GM12878 (cell line): ENCODE measurements at regions not wholly inside any gene's neighbourhood (a gene's known extent, or its start where the extent isn't known, plus 50 kb on each side); places are given as distances from the start of the nearest gene placed in this dataset.
A peak's percentile ranks its signal among the peaks of the same experiment; 100 is the strongest.
"Not testable (repeated sequence)": the region's sequence is repeated elsewhere in the genome, so short reads cannot be mapped to it uniquely, and the experiment has no call there.

Source experiments
- ATAC-seq: fragments of 200-7000 bp; cut with Tn5 transposase; 3 replicates; pipeline ENCODE4 v1.9.1; 2020; ENCODE audit warnings: mild to moderate bottlenecking, moderate library complexity
- BruUV-seq: library from RNA; stranded (reverse); fragments of 400-500 nt; replicated peaks from 2 replicates; lab custom pipeline; 2021; lab: Mats Ljungman, UMichigan
- CTCF ChIA-PET: fragments of 300-600 bp; sonication (Branson Sonifier 250); formaldehyde crosslinking; extraction: SDS; loops from one replicate; lab custom pipeline; 2021; ENCODE audit warnings: inconsistent platforms; lab: Yijun Ruan, JAX
- POLR2A ChIA-PET: fragments of 350-600 bp; formaldehyde crosslinking; extraction: SDS; loops from one replicate; lab custom pipeline; 2021; ENCODE audit warnings: inconsistent platforms; lab: Charles Lee
- RAD21 ChIA-PET: fragments of 300-600 bp; sonication (Branson Sonifier 250); formaldehyde crosslinking; loops from one replicate; lab custom pipeline; 2023; ENCODE audit warnings: antibody characterized with exemption; ENCODE audit not compliant: unreplicated experiment; lab: Charles Lee
- SMC1A ChIA-PET: fragments of 300-600 bp; sonication (Branson Sonifier 250); formaldehyde crosslinking; loops from one replicate; lab custom pipeline; 2023; ENCODE audit not compliant: unreplicated experiment, uncharacterized antibody; lab: Charles Lee
- DNase-seq: peaks from one replicate; pipeline ENCODE4 v3.0.0-alpha.2; 2011; ENCODE audit warnings: low read depth, low spot score
- FAIRE-seq: peaks from 3 replicates; lab custom pipeline; 2011; peaks lifted over from hg19 to GRCh38; lab: Jason Lieb, UNC
- H2AFZ ChIP-seq: 2 replicates; pipeline ENCODE4 v1.6.0; 2011; ENCODE audit warnings: low read depth, low read length, control low read depth; ENCODE audit not compliant: control insufficient read depth
- H3K27ac ChIP-seq: 2 replicates; pipeline ENCODE4 v1.5.1; 2011; ENCODE audit warnings: control low read depth; ENCODE audit not compliant: control insufficient read depth, insufficient read depth
- H3K27me3 ChIP-seq, 2 experiments: replicated peaks in 1 of 2; 2 replicates each; pipeline versions ENCODE4 v1.6.0 to v1.6.1; 2011; ENCODE audit warnings: low read length in 1 of 2; ENCODE audit not compliant: control insufficient read depth in 2 of 2, insufficient read depth in 2 of 2
- H3K36me3 ChIP-seq, 2 experiments: 2 replicates each; pipeline ENCODE4 v1.5.1; 2011; ENCODE audit warnings: low read length in 1 of 2; ENCODE audit not compliant: control insufficient read depth in 2 of 2, insufficient read depth in 2 of 2
- H3K4me1 ChIP-seq: 2 replicates; pipeline ENCODE4 v1.6.1; 2011; ENCODE audit warnings: mild to moderate bottlenecking, low read length, moderate library complexity, mixed read lengths; ENCODE audit not compliant: control insufficient read depth, insufficient read depth
- H3K4me2 ChIP-seq: 2 replicates; pipeline ENCODE4 v1.6.0; 2011; ENCODE audit warnings: control low read depth; ENCODE audit not compliant: control insufficient read depth, insufficient read depth
- H3K4me3 ChIP-seq: fragments of 200-600 bp; sonication (generic); 2 replicates; pipeline ENCODE4 v1.5.1; 2016
- H3K79me2 ChIP-seq: 2 replicates; pipeline ENCODE4 v1.6.0; 2011; ENCODE audit warnings: low read length; ENCODE audit not compliant: control insufficient read depth, insufficient read depth
- H3K9ac ChIP-seq: 2 replicates; pipeline ENCODE4 v1.8.0; 2011; ENCODE audit warnings: low read length, control low read depth, mixed read lengths; ENCODE audit not compliant: control insufficient read depth, insufficient read depth
- H3K9me3 ChIP-seq: replicated peaks from 3 replicates; pipeline ENCODE4 v1.5.1; 2011; ENCODE audit warnings: mild to moderate bottlenecking, low read length; ENCODE audit not compliant: control insufficient read depth, insufficient read depth
- H4K20me1 ChIP-seq: 2 replicates; pipeline ENCODE4 v1.6.0; 2011; ENCODE audit not compliant: control insufficient read depth, insufficient read depth
- DPF2 ChIP-seq: fragments of 450-650 bp; IDR thresholded peaks from 2 replicates; pipeline ENCODE4 v1.6.1; 2017; ENCODE audit warnings: mild to moderate bottlenecking
- EED ChIP-seq: sonication (generic); IDR thresholded peaks from 2 replicates; pipeline ENCODE4 v1.6.1; 2016; ENCODE audit warnings: antibody characterized with exemption, low read depth
- ETV6 ChIP-seq, 2 experiments: fragments of 450-650 bp in 1 of 2; IDR thresholded peaks in 1 of 2; conservative IDR thresholded peaks in 1 of 2; 2 replicates each; pipeline ENCODE4 v1.6.1; 2014; ENCODE audit warnings: antibody characterized with exemption in 1 of 2, borderline replicate concordance in 1 of 2, low read depth in 1 of 2, mild to moderate bottlenecking in 1 of 2, moderate library complexity in 1 of 2
- FOXM1 ChIP-seq: IDR thresholded peaks from 2 replicates; pipeline ENCODE4 v1.6.1; 2012; ENCODE audit warnings: low read depth, mild to moderate bottlenecking, inconsistent platforms, low read length, moderate library complexity
- JUNB ChIP-seq: IDR thresholded peaks from 2 replicates; pipeline ENCODE4 v1.6.1; 2016; ENCODE audit warnings: antibody characterized with exemption, mild to moderate bottlenecking
- NFIC ChIP-seq: IDR thresholded peaks from 2 replicates; pipeline ENCODE4 v1.6.1; 2012; ENCODE audit warnings: low read depth, mild to moderate bottlenecking, inconsistent platforms, low read length, moderate library complexity
- NFYB ChIP-seq: IDR thresholded peaks from 2 replicates; pipeline ENCODE4 v1.6.1; 2011; ENCODE audit warnings: low read depth, mild to moderate bottlenecking, low read length, improper control_type of control experiment, moderate library complexity; ENCODE audit not compliant: insufficient read depth
- RUNX3 ChIP-seq: IDR thresholded peaks from 2 replicates; pipeline ENCODE4 v1.6.1; 2012; ENCODE audit warnings: low read length, inconsistent platforms
- TCF3 ChIP-seq: IDR thresholded peaks from 2 replicates; pipeline ENCODE4 v1.6.1; 2012; ENCODE audit warnings: low read depth, mild to moderate bottlenecking, low read length, borderline replicate concordance; ENCODE audit not compliant: insufficient read depth
- whole genome bisulfite sequencing: methylation state at CpG from one replicate; pipeline ENCODE4 v1.1.6; 2016; ENCODE audit warnings: low lambda C conversion rate; ENCODE audit not compliant: insufficient replicate concordance, insufficient coverage; ENCODE audit errors: missing lambda C conversion rate; 5-methylcytosine and 5-hydroxymethylcytosine counted together
- in situ Hi-C: fragments of 300-500 bp; cut with MboI; formaldehyde crosslinking; loops from 9 replicates; pipeline ENCODE4 v1.14.3; 2018; ENCODE audit warnings: mixed read lengths
- intact Hi-C: fragments of 100-400 bp; cut with micrococcal nuclease; formaldehyde crosslinking; loops from one replicate; pipeline ENCODE4 v1.14.2; 2022; ENCODE audit not compliant: unreplicated experiment

DNA sequence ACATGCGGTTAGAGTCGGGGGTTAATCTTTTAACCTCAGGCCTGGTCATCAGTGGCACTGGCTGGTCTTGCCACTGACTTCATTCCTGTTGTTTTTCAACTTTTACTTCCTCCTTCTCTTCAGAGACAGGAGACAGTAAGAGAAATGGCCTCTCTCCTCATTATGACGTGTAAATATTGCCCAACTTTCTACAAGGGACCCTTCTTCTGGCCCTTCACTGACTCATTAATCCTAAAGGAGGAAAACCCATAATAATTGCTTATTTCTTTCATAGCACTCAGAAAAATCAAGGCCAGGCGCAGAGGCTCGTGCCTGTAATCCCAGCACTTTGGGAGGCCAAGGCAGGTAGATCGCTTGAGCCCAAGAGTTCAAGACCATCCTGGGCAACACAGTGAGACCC, 89.3 kb upstream of the SLC1A4 start:
- SMC1A ChIA-PET, H3K79me2 ChIP-seq, H3K9ac ChIP-seq, H3K27ac ChIP-seq, H3K4me2 ChIP-seq, DNase-seq, POLR2A ChIA-PET, FAIRE-seq, H2AFZ ChIP-seq, CTCF ChIA-PET, H3K4me1 ChIP-seq, H3K4me3 ChIP-seq, BruUV-seq, H3K9me3 ChIP-seq, H3K27me3 ChIP-seq, H4K20me1 ChIP-seq, ATAC-seq, RAD21 ChIA-PET: not testable (repeated sequence)
- intact Hi-C loops (loop anchor here (10.0 kb wide), 1 partner anchor 285 kb away; no protein-coding TSS in a partner anchor), in situ Hi-C loops (loop anchor here (25.0 kb wide), 1 partner anchor 662 kb away; no protein-coding TSS in a partner anchor)
- WGBS, result 98% methylated on average over 6 of the region's 6 CpGs
- H3K36me3 ChIP-seq, result peaks cover 8 to 24% of the 10 kb centered on the region in 2 experiments

GRCh38 chr2:64904413-64905329, 84.5 kb upstream of the SLC1A4 start:
- in situ Hi-C loops, result loop anchor here (25.0 kb wide), 1 partner anchor 658 kb away; no protein-coding TSS in a partner anchor
- intact Hi-C loops, result no loop called here
- FAIRE-seq (no peak), ATAC-seq (peak; percentile 77), DNase-seq (no peak)
- Histone ChIP-seq H3K9me3 (no peaks in the 10 kb centered on the region; the same call in 2 of the 3 replicates), H3K4me3 (no peak overlapping the region), H3K79me2 (peaks cover 15% of the 10 kb centered on the region), H4K20me1 (peaks cover 5% of the 10 kb centered on the region; the same call in 1 of the 2 replicates), H3K4me1 (peaks cover 13% of the 10 kb centered on the region), H3K27ac (peak overlapping the region; percentile 20), H3K27me3 (no peaks in the 10 kb centered on the region), H2AFZ (no peak overlapping the region), H3K9ac (no peak overlapping the region), H3K4me2 (peak overlapping the region; percentile 39; the same call in 1 of the 2 replicates), H3K36me3 (peaks cover 3 to 17% of the 10 kb centered on the region in 2 experiments)
- POLR2A ChIA-PET, result interaction anchor here (0.6 to 1.3 kb wide), 3 partner anchors 11 to 46 kb away, joined by 3 to 4 read pairs (median 3); no protein-coding TSS in a partner anchor
- 63% methylated on average over 11 of the region's 11 CpGs for WGBS
- TF ChIP-seq NFIC, result peak; percentile 44; the same call in 1 of the 2 replicates
- TF ChIP-seq FOXM1, result 0 out of 2 replicates have a peak, but pooled peaks have one; percentile 37
- no peak for TF ChIP-seq NFYB
- TF ChIP-seq TCF3, result no peak
- TF ChIP-seq DPF2, result no peak
- TF ChIP-seq ETV6 (conservative IDR thresholded peaks at IDR 0.05 in 1 of 2, IDR thresholded peaks at IDR 0.05 in 1 of 2; ENCODE audit: borderline replicate concordance in 1 of 2, low read depth in 1 of 2), result peak in 1 of 2 experiments; percentile 49; a peak in 1 of 4 replicates
- peak; percentile 68 for TF ChIP-seq EED
- peak; percentile 33; the same call in 1 of the 2 replicates for TF ChIP-seq JUNB
- peak; percentile 75 for TF ChIP-seq RUNX3
- CTCF ChIA-PET, result interaction anchor here (0.7 to 3.7 kb wide), 9 partner anchors 9 to 318 kb away, joined by 3 to 19 read pairs (median 4); no protein-coding TSS in a partner anchor
- SMC1A ChIA-PET, result interaction anchor here (0.9 to 2.3 kb wide), 11 partner anchors 9 to 310 kb away, joined by 3 to 14 read pairs (median 4); no protein-coding TSS in a partner anchor
- RAD21 ChIA-PET, result interaction anchor here (0.5 to 3.3 kb wide), 6 partner anchors 9 to 313 kb away, joined by 3 to 21 read pairs (median 4); no protein-coding TSS in a partner anchor
- no TSS peak for BruUV-seq
